ENCODE measurements at regions not wholly inside any gene's neighbourhood (a gene's known extent, or its start where the extent isn't known, plus 50 kb on each side); places are given as distances from the start of the nearest gene placed in this dataset.

DNA sequence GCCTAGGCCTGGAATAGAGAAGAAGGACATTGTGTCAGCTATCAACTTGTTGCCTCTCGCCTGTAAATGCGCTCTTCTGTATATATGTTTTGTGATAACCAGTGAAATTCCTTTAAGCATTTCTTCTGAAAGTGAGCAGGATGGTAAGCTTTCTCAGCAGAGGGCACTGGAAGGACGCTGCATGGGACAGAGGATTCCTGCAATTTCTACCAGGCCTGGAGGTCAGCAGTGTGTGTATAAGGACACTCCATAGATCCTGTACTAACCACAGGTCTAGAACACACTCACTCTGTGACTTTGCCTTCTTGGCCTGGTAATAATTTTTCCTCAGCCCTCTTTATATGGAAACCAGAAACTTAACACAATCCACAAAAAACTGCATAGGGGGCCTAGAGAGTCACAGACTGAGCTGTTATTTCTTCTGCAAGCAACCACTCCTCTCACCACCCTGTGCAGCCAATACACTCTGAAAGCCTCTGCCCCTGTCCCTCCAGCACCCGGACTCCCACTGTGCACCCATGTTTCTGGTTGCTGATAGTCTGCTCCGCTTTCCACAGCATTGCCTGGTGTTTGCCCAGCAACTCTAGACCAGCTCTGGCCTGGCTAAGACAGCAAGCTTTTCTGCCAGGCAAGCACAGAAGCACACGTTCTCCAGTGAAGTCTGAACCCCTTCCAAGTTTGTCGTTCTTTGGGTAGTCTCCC is 94.0 kb upstream of the RMST start:
- TF ChIP-seq ZC3H10 (CRISPR knock-in tag; IDR thresholded peaks at IDR 0.05) (no peak), PPARA (CRISPR knock-in tag; IDR thresholded peaks at IDR 0.05; ENCODE audit: borderline replicate concordance) (no peak), SNAI2 (CRISPR knock-in tag; IDR thresholded peaks at IDR 0.05) (no peak)

DNA sequence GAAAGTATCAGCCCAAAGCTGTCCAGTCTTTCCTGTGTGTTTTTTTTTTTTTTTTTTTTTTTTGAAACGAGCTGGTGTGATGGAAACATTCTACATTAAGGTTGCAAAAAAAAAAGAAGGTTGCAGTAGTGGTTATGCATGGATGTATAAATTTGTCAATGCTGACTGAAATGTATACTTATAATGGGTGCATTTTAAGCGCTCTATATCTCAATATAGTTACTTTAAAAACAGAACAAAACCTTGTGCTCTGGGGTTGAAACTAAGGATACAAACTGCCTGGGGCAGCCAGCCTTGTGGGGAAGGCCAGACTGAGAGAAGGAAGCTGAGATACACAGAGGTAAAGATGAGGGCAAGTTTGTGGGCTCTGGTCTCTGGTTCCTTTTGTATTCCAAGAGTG is 87.3 kb upstream of the RMST start:
- ATAC-seq, result no peak
- TF ChIP-seq SNAI2 (CRISPR knock-in tag; IDR thresholded peaks at IDR 0.05) (no peak), TSHZ2 (CRISPR knock-in tag; IDR thresholded peaks at IDR 0.05) (no peak), TOX (CRISPR knock-in tag; IDR thresholded peaks at IDR 0.05; ENCODE audit: borderline replicate concordance) (no peak), CSRNP3 (CRISPR knock-in tag; IDR thresholded peaks at IDR 0.05) (no peak), CSDC2 (CRISPR knock-in tag; IDR thresholded peaks at IDR 0.05) (no peak), RARB (CRISPR knock-in tag; IDR thresholded peaks at IDR 0.05) (no peak), OSR1 (CRISPR knock-in tag; IDR thresholded peaks at IDR 0.05) (no peak), ESRRG (CRISPR knock-in tag; IDR thresholded peaks at IDR 0.05) (no peak), TCF4 (CRISPR knock-in tag; IDR thresholded peaks at IDR 0.05; ENCODE audit: borderline replicate concordance) (no peak), PATZ1 (CRISPR knock-in tag; IDR thresholded peaks at IDR 0.05; ENCODE audit: borderline replicate concordance) (no peak), ZC3H10 (CRISPR knock-in tag; IDR thresholded peaks at IDR 0.05) (no peak)

More for the DNA sequence above, 94.0 kb upstream of the RMST start:
- ATAC-seq, result no peak

- TF ChIP-seq CSDC2 (CRISPR knock-in tag; IDR thresholded peaks at IDR 0.05) (no peak), ZFP30 (CRISPR knock-in tag; IDR thresholded peaks at IDR 0.05) (no peak), PATZ1 (CRISPR knock-in tag; IDR thresholded peaks at IDR 0.05; ENCODE audit: borderline replicate concordance) (no peak), ZNF565 (CRISPR knock-in tag; conservative IDR thresholded peaks at IDR 0.05; ENCODE audit: low read depth) (no peak), TCF4 (CRISPR knock-in tag; IDR thresholded peaks at IDR 0.05; ENCODE audit: borderline replicate concordance) (no peak), ZC3H10 (CRISPR knock-in tag; IDR thresholded peaks at IDR 0.05) (no peak), SNAI2 (CRISPR knock-in tag; IDR thresholded peaks at IDR 0.05) (no peak), CSRNP3 (CRISPR knock-in tag; IDR thresholded peaks at IDR 0.05) (no peak), PPARA (CRISPR knock-in tag; IDR thresholded peaks at IDR 0.05; ENCODE audit: borderline replicate concordance) (no peak), ISL1 (CRISPR knock-in tag; IDR thresholded peaks at IDR 0.05) (no peak), TSHZ2 (CRISPR knock-in tag; IDR thresholded peaks at IDR 0.05) (no peak), GLIS3 (CRISPR knock-in tag; IDR thresholded peaks at IDR 0.05) (no peak), CREB5 (CRISPR knock-in tag; IDR thresholded peaks at IDR 0.05; ENCODE audit: low read depth) (no peak), ZFP3 (CRISPR knock-in tag; IDR thresholded peaks at IDR 0.05) (no peak), TOX (CRISPR knock-in tag; IDR thresholded peaks at IDR 0.05; ENCODE audit: borderline replicate concordance) (no peak), ZNF70 (CRISPR knock-in tag; IDR thresholded peaks at IDR 0.05) (no peak)
- no peak for ATAC-seq
Observed at GRCh38 chr12:97380440-97380839, 82.2 kb upstream of the RMST start.

Measured in SK-N-SH treated with all-trans-retinoic acid at 6 μM for 48 hours (cell line).